HCT116 (cell line): ENCODE measurements at regions not wholly inside any gene's neighbourhood (a gene's known extent, or its start where the extent isn't known, plus 50 kb on each side); places are given as distances from the start of the nearest gene placed in this dataset.

Experiments
- ATAC-seq: fragments of 200-7000 bp; cut with Tn5 transposase; 2 replicates; pipeline ENCODE4 v1.9.1; 2020; ENCODE audit warnings: mild to moderate bottlenecking, moderate library complexity
- BruUV-seq: library from RNA; stranded (reverse); fragments of 400-500 nt; replicated peaks from 2 replicates; lab custom pipeline; 2021; lab: Mats Ljungman, UMichigan
- CTCF ChIA-PET: fragments of 300-600 bp; sonication (Branson Sonifier 250); formaldehyde crosslinking; loops from one replicate; lab custom pipeline; 2021; ENCODE audit warnings: antibody characterized with exemption; lab: Charles Lee
- POLR2A ChIA-PET: fragments of 300-600, 350-600 bp; sonication (Branson Sonifier 250); formaldehyde crosslinking; loops from one replicate; lab custom pipeline; 2021; ENCODE audit warnings: antibody characterized with exemption; lab: Charles Lee
- RAD21 ChIA-PET, 2 experiments: fragments of 300-600 bp; sonication (Branson Sonifier 250); formaldehyde crosslinking; loops; one replicate each; lab custom pipeline; 2023; ENCODE audit warnings: low total read pairs in 2 of 2; ENCODE audit not compliant: uncharacterized antibody in 2 of 2, unreplicated experiment in 2 of 2, low non-redundant PET in 1 of 2; lab: Charles Lee
- DNase-seq: peaks from one replicate; pipeline ENCODE4 v3.0.0-alpha.2; 2010; ENCODE audit warnings: low read depth, low spot score
- H2AFZ ChIP-seq: fragments of 200-600 bp; shearing (Covaris generic), sonication (generic); 2 replicates; pipeline ENCODE4 v1.6.1; 2017; ENCODE audit warnings: low read depth, mixed run types, mixed read lengths, antibody characterized with exemption, low read length; ENCODE audit not compliant: poor library complexity, severe bottlenecking
- H3K27ac ChIP-seq: 2 replicates; pipeline ENCODE4 v1.5.1; 2012; ENCODE audit warnings: low read depth, low read length
- H3K27me3 ChIP-seq: fragments of 200-600 bp; sonication (generic); 2 replicates; pipeline ENCODE4 v1.6.1; 2016; ENCODE audit warnings: mixed run types, low read length, mixed read lengths; ENCODE audit not compliant: insufficient read depth
- H3K36me3 ChIP-seq, 2 experiments: fragments of 200-500 bp in 1 of 2; fragments of 200-600 bp in 1 of 2; sonication (Bioruptor generic) in 1 of 2; sonication (generic) in 1 of 2; 2 replicates each; pipeline versions ENCODE4 v1.5.1 to v1.6.1; 2014 to 2016; ENCODE audit warnings: low read length in 2 of 2, inconsistent platforms in 1 of 2, mixed read lengths in 1 of 2, mixed run types in 1 of 2; ENCODE audit not compliant: insufficient read depth in 2 of 2, control insufficient read depth in 1 of 2
- H3K4me1 ChIP-seq, 2 experiments: fragments of 200-600 bp in 1 of 2; sonication (generic) in 1 of 2; 2 replicates each; pipeline versions ENCODE4 v1.5.1 to v1.6.1; 2012 to 2017; ENCODE audit warnings: low read length in 2 of 2, inconsistent platforms in 1 of 2, mild to moderate bottlenecking in 1 of 2, mixed read lengths in 1 of 2, mixed run types in 1 of 2, moderate library complexity in 1 of 2; ENCODE audit not compliant: insufficient read depth in 2 of 2, control insufficient read depth in 1 of 2
- H3K4me2 ChIP-seq: fragments of 200-600 bp; sonication (generic); 2 replicates; pipeline ENCODE4 v1.6.1; 2017; ENCODE audit warnings: mixed run types, low read length, mixed read lengths
- H3K4me3 ChIP-seq, 2 experiments: fragments of 200-600 bp in 1 of 2; sonication (generic) in 1 of 2; replicated peaks in 1 of 2; 2 replicates each; pipeline ENCODE4 v1.5.1; 2011 to 2016; ENCODE audit warnings: low read length in 2 of 2, control low read depth in 1 of 2, low read depth in 1 of 2, mild to moderate bottlenecking in 1 of 2, mixed read lengths in 1 of 2, mixed run types in 1 of 2
- H3K79me2 ChIP-seq: fragments of 200-600 bp; sonication (generic); 2 replicates; pipeline ENCODE4 v1.6.1; 2017; ENCODE audit warnings: mild to moderate bottlenecking, mixed run types, low read length, moderate library complexity, mixed read lengths; ENCODE audit not compliant: insufficient read depth
- H3K9ac ChIP-seq: fragments of 200-600 bp; sonication (generic); 2 replicates; pipeline ENCODE4 v1.6.1; 2016; ENCODE audit warnings: low read length, mixed read lengths
- H3K9me2 ChIP-seq: fragments of 200-600 bp; sonication (generic), shearing (Covaris generic); 2 replicates; pipeline ENCODE4 v1.6.1; 2017; ENCODE audit warnings: mixed run types, mild to moderate bottlenecking, moderate library complexity; ENCODE audit not compliant: insufficient read depth
- H3K9me3 ChIP-seq, 2 experiments: fragments of 200-500 bp in 1 of 2; fragments of 200-600 bp in 1 of 2; sonication (Bioruptor generic) in 1 of 2; sonication (generic) in 1 of 2; 2 replicates each; pipeline ENCODE4 v1.6.1; 2014 to 2017; ENCODE audit warnings: low read length in 2 of 2, mixed read lengths in 2 of 2, inconsistent platforms in 1 of 2, low read depth in 1 of 2, mild to moderate bottlenecking in 1 of 2, mixed run types in 1 of 2, moderate library complexity in 1 of 2; ENCODE audit not compliant: control insufficient read depth in 1 of 2, insufficient read depth in 1 of 2
- H4K20me1 ChIP-seq: fragments of 200-600 bp; sonication (generic), shearing (Covaris generic); 2 replicates; pipeline ENCODE4 v1.6.1; 2017; ENCODE audit warnings: mixed run types, mild to moderate bottlenecking, moderate library complexity; ENCODE audit not compliant: insufficient read depth
- CTCF ChIP-seq, 3 experiments: fragments of 200-600 bp in 1 of 3; sonication (generic) in 1 of 3; IDR thresholded peaks in 2 of 3; conservative IDR thresholded peaks in 1 of 3; 2 replicates each; pipeline ENCODE4 v1.5.1; 2012 to 2017; ENCODE audit warnings: low read depth in 2 of 3, low read length in 2 of 3, antibody characterized with exemption in 1 of 3, borderline replicate concordance in 1 of 3, control low read depth in 1 of 3, mild to moderate bottlenecking in 1 of 3, mixed read lengths in 1 of 3, mixed run types in 1 of 3, moderate library complexity in 1 of 3; ENCODE audit not compliant: insufficient read depth in 1 of 3
- EGR1 ChIP-seq: IDR thresholded peaks from 2 replicates; pipeline ENCODE4 v1.6.1; 2012; ENCODE audit warnings: low read depth
- FOSL1 ChIP-seq: IDR thresholded peaks from 2 replicates; pipeline ENCODE4 v1.6.1; 2012; ENCODE audit warnings: low read depth
- MAX ChIP-seq: IDR thresholded peaks from 2 replicates; pipeline ENCODE4 v1.6.1; 2012
- POLR2AphosphoS5 ChIP-seq: IDR thresholded peaks from 2 replicates; pipeline ENCODE4 v1.6.1; 2011; ENCODE audit warnings: mild to moderate bottlenecking, low read depth, low read length, moderate library complexity
- RAD21 ChIP-seq: IDR thresholded peaks from 2 replicates; pipeline ENCODE4 v1.6.1; 2012; ENCODE audit warnings: low read depth, mild to moderate bottlenecking
- REST ChIP-seq: IDR thresholded peaks from 2 replicates; pipeline ENCODE4 v1.6.1; 2012; ENCODE audit warnings: low read depth
- SRF ChIP-seq: IDR thresholded peaks from 2 replicates; pipeline ENCODE4 v1.6.1; 2012; ENCODE audit warnings: low read depth
- ZNF274 ChIP-seq: fragments of 200-500 bp; sonication (Bioruptor generic); IDR thresholded peaks from 2 replicates; pipeline ENCODE4 v1.6.1; 2014; ENCODE audit warnings: mild to moderate bottlenecking, low read depth, low read length, inconsistent platforms
- intact Hi-C: fragments of 100-400 bp; cut with micrococcal nuclease; formaldehyde crosslinking; loops from 2 replicates; pipeline ENCODE4 v1.10.0; 2022

GRCh38 chr4:60744767-60745166 is 455.4 kb upstream of the ADGRL3 start:
- no peaks in the 10 kb centered on the region for H4K20me1 ChIP-seq
- CTCF ChIA-PET: no interaction called here
- H3K9me2 ChIP-seq: no peaks in the 10 kb centered on the region
- intact Hi-C loops: no loop called here
- no peak overlapping the region for H3K27ac ChIP-seq
- POLR2A ChIA-PET: no interaction called here
- no TSS peak for BruUV-seq
- no peak for DNase-seq
- H3K4me1 ChIP-seq: no peaks in the 10 kb centered on the region
- no peaks in the 10 kb centered on the region for H3K36me3 ChIP-seq
- ATAC-seq: no peak
- no peak overlapping the region for H2AFZ ChIP-seq
- no peak overlapping the region for H3K9ac ChIP-seq
- no peaks in the 10 kb centered on the region for H3K79me2 ChIP-seq
- RAD21 ChIA-PET: no interaction called here
- no peak overlapping the region for H3K4me2 ChIP-seq
- TF ChIP-seq MAX (no peak), RAD21 (no peak), POLR2AphosphoS5 (no peak), ZNF274 (no peak), SRF (no peak), CTCF (IDR thresholded peaks at IDR 0.05 in 2 of 3, conservative IDR thresholded peaks at IDR 0.05 in 1 of 3; ENCODE audit: borderline replicate concordance in 1 of 3, insufficient read depth in 1 of 3, low read depth in 2 of 3, low read length in 2 of 3) (no peak), EGR1 (no peak), FOSL1 (no peak), REST (no peak)
- H3K4me3 ChIP-seq: no peak overlapping the region
- peaks cover 0 to 18% of the 10 kb centered on the region in 2 experiments; a peak in 2 of 4 replicates for H3K9me3 ChIP-seq
- no peaks in the 10 kb centered on the region for H3K27me3 ChIP-seq
